ENCODE measurements at regions not wholly inside any gene's neighbourhood (a gene's known extent, or its start where the extent isn't known, plus 50 kb on each side); places are given as distances from the start of the nearest gene placed in this dataset.
"Not testable (repeated sequence)": the region's sequence is repeated elsewhere in the genome, so short reads cannot be mapped to it uniquely, and the experiment has no call there.

GRCh38 chr12:86484473-86484872, 228.3 kb upstream of the MGAT4C start:
- Mint-ChIP-seq H3K9me3 (peaks cover 7% of the 10 kb centered on the region), H3K4me3 (no peak overlapping the region), H3K27me3 (no peaks in the 10 kb centered on the region), H3K4me1 (no peaks in the 10 kb centered on the region), H3K27ac (no peak overlapping the region), H3K36me3 (no peaks in the 10 kb centered on the region)
- ATAC-seq (ENCODE audit: low read depth) (no peak), DNase-seq (ENCODE audit: low spot score in 2 of 2) (no peak)

GRCh38 chr12:86473231-86473630, 217.0 kb upstream of the MGAT4C start:
- no peaks in the 10 kb centered on the region for H3K36me3 Mint-ChIP-seq
- no peak overlapping the region for H3K4me3 Mint-ChIP-seq
- no peak overlapping the region for H3K27ac Mint-ChIP-seq
- H3K9me3 Mint-ChIP-seq = peaks cover 5% of the 10 kb centered on the region
- no peaks in the 10 kb centered on the region for H3K4me1 Mint-ChIP-seq
- ATAC-seq (ENCODE audit: low read depth) = no peak
- no peak for DNase-seq (ENCODE audit: low spot score in 2 of 2)
- no peaks in the 10 kb centered on the region for H3K27me3 Mint-ChIP-seq

- no peak overlapping the region for H3K4me3 Mint-ChIP-seq
- DNase-seq (ENCODE audit: low spot score in 2 of 2) (no peak), ATAC-seq (ENCODE audit: low read depth) (no peak)
- H3K36me3 Mint-ChIP-seq = no peaks in the 10 kb centered on the region
- no peaks in the 10 kb centered on the region for H3K27me3 Mint-ChIP-seq
- H3K27ac Mint-ChIP-seq = no peak overlapping the region
- no peaks in the 10 kb centered on the region for H3K9me3 Mint-ChIP-seq
- no peaks in the 10 kb centered on the region for H3K4me1 Mint-ChIP-seq
Measured at GRCh38 chr12:86456776-86457175, 200.6 kb upstream of the MGAT4C start.

GRCh38 chr12:86456241-86456640, 200.1 kb upstream of the MGAT4C start:
- Mint-ChIP-seq H3K27me3 (no peaks in the 10 kb centered on the region), H3K9me3 (no peaks in the 10 kb centered on the region), H3K4me3 (no peak overlapping the region), H3K27ac (no peak overlapping the region), H3K4me1 (no peaks in the 10 kb centered on the region), H3K36me3 (no peaks in the 10 kb centered on the region)
- no peak for DNase-seq (ENCODE audit: low spot score in 2 of 2)
- no peak for ATAC-seq (ENCODE audit: low read depth)

GRCh38 chr12:86445356-86445755, 189.2 kb upstream of the MGAT4C start:
- DNase-seq (ENCODE audit: low spot score in 2 of 2) (no peak), ATAC-seq (ENCODE audit: low read depth) (no peak)
- no peak overlapping the region for H3K4me3 Mint-ChIP-seq
- no peaks in the 10 kb centered on the region for H3K4me1 Mint-ChIP-seq
- H3K9me3 Mint-ChIP-seq = peaks cover 2% of the 10 kb centered on the region
- H3K36me3 Mint-ChIP-seq = no peaks in the 10 kb centered on the region
- no peak overlapping the region for H3K27ac Mint-ChIP-seq
- H3K27me3 Mint-ChIP-seq = no peaks in the 10 kb centered on the region

- H3K27me3 Mint-ChIP-seq = no peaks in the 10 kb centered on the region
Measured at GRCh38 chr12:86435053-86435452, 178.9 kb upstream of the MGAT4C start.

GRCh38 chr12:86429824-86430223, 173.6 kb upstream of the MGAT4C start:
- no peaks in the 10 kb centered on the region for H3K27me3 Mint-ChIP-seq
- no peaks in the 10 kb centered on the region for H3K4me1 Mint-ChIP-seq
- no peak overlapping the region for H3K27ac Mint-ChIP-seq
- H3K4me3 Mint-ChIP-seq = no peak overlapping the region
- H3K36me3 Mint-ChIP-seq = peaks cover 1% of the 10 kb centered on the region
- H3K9me3 Mint-ChIP-seq = peaks cover 15% of the 10 kb centered on the region
- no peak for ATAC-seq (ENCODE audit: low read depth)
- DNase-seq (ENCODE audit: low spot score in 2 of 2) = no peak

More at GRCh38 chr12:86435053-86435452, 178.9 kb upstream of the MGAT4C start:
- H3K9me3 Mint-ChIP-seq = peaks cover 10% of the 10 kb centered on the region
- ATAC-seq (ENCODE audit: low read depth) = no peak
- H3K4me3 Mint-ChIP-seq = no peak overlapping the region
- no peaks in the 10 kb centered on the region for H3K4me1 Mint-ChIP-seq
- H3K27ac Mint-ChIP-seq = no peak overlapping the region
- peaks cover 1% of the 10 kb centered on the region for H3K36me3 Mint-ChIP-seq
- DNase-seq (ENCODE audit: low spot score in 2 of 2) = no peak

- Mint-ChIP-seq H3K27ac (no peak overlapping the region), H3K36me3 (no peaks in the 10 kb centered on the region), H3K4me1 (no peaks in the 10 kb centered on the region), H3K27me3 (no peaks in the 10 kb centered on the region), H3K4me3 (no peak overlapping the region), H3K9me3 (peaks cover 4% of the 10 kb centered on the region)
- no peak for ATAC-seq (ENCODE audit: low read depth)
- no peak for DNase-seq (ENCODE audit: low spot score in 2 of 2)
Measured at GRCh38 chr12:86421333-86421732, 165.1 kb upstream of the MGAT4C start.

GRCh38 chr12:86414201-86414600, 158.0 kb upstream of the MGAT4C start:
- ATAC-seq (ENCODE audit: low read depth) = no peak
- Mint-ChIP-seq H3K9me3 (peaks cover 8% of the 10 kb centered on the region), H3K4me1 (no peaks in the 10 kb centered on the region), H3K27me3 (no peaks in the 10 kb centered on the region), H3K27ac (no peak overlapping the region), H3K4me3 (no peak overlapping the region), H3K36me3 (no peaks in the 10 kb centered on the region)
- no peak for DNase-seq (ENCODE audit: low spot score in 2 of 2)

- no peak overlapping the region for H3K27ac Mint-ChIP-seq
- DNase-seq (ENCODE audit: low spot score in 2 of 2) = no peak
- no peaks in the 10 kb centered on the region for H3K36me3 Mint-ChIP-seq
- no peaks in the 10 kb centered on the region for H3K27me3 Mint-ChIP-seq
- no peak for ATAC-seq (ENCODE audit: low read depth)
- H3K4me1 Mint-ChIP-seq = no peaks in the 10 kb centered on the region
- H3K4me3 Mint-ChIP-seq = no peak overlapping the region
- peaks cover 8% of the 10 kb centered on the region for H3K9me3 Mint-ChIP-seq
Measured at GRCh38 chr12:86411710-86412109, 155.5 kb upstream of the MGAT4C start.

DNA sequence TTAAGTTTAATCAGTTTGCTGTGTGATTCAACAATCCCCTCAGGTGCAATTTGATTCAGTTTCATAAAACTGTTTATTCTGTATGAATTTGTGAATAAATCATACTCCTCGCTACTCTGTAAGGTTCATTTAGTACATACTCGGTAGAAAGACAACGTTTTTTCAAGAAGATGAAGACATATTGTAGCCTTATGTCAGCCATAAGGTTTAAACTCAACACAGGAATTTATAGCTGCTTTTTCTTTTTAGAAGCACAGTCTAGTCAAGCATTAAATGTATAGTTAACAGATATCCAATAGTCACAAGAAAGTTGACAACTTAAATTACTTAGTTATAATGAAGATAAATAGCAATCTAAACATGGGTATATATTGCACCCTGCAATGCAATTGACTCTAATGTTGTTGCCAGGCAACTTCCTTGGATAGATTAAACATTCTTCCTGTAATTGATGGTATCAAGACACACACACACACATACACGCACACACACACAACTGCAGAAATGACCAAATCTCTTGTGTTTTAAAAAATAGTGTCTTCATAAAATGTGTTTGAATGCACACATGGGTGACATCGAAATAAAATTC, 151.5 kb upstream of the MGAT4C start:
- Mint-ChIP-seq H3K27me3 (no peaks in the 10 kb centered on the region), H3K27ac (no peak overlapping the region), H3K4me3 (no peak overlapping the region), H3K36me3 (no peaks in the 10 kb centered on the region), H3K9me3 (peaks cover 6% of the 10 kb centered on the region), H3K4me1 (no peaks in the 10 kb centered on the region)
- no peak for DNase-seq (ENCODE audit: low spot score in 2 of 2)
- no peak for ATAC-seq (ENCODE audit: low read depth)

GRCh38 chr12:86389949-86390348, 133.8 kb upstream of the MGAT4C start:
- no peaks in the 10 kb centered on the region for H3K9me3 Mint-ChIP-seq
- DNase-seq (ENCODE audit: low spot score in 2 of 2) = no peak
- H3K27ac Mint-ChIP-seq = no peak overlapping the region
- no peaks in the 10 kb centered on the region for H3K36me3 Mint-ChIP-seq
- no peak for ATAC-seq (ENCODE audit: low read depth)
- H3K4me3 Mint-ChIP-seq = no peak overlapping the region
- no peaks in the 10 kb centered on the region for H3K4me1 Mint-ChIP-seq
- no peaks in the 10 kb centered on the region for H3K27me3 Mint-ChIP-seq

DNA sequence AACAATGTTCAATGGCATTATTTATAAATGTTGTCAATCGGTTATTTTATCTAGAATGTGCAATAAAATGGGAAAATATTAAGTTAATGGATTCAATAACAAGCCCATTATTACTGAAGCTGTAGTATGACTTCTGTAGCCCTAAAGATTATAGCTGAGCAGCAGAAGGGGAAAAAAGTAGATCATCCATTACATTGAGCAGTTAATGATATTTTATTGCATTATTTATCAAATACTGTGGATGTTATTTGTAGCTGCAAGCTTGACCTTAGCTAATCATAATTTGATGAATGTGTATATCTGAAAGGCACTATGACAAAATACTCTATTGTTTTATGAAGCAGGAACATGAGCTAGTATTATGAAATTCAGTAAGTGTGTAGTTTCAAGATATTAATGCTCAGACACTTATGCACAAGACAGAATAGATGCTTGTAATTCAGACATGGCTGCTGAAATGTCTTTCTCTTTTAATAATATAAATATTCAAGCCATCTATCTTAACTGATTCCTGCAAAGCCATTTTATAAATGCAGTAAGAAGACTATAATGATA, 131.5 kb upstream of the MGAT4C start:
- ATAC-seq (ENCODE audit: low read depth) = no peak
- H3K4me3 Mint-ChIP-seq = no peak overlapping the region
- no peaks in the 10 kb centered on the region for H3K4me1 Mint-ChIP-seq

DNA sequence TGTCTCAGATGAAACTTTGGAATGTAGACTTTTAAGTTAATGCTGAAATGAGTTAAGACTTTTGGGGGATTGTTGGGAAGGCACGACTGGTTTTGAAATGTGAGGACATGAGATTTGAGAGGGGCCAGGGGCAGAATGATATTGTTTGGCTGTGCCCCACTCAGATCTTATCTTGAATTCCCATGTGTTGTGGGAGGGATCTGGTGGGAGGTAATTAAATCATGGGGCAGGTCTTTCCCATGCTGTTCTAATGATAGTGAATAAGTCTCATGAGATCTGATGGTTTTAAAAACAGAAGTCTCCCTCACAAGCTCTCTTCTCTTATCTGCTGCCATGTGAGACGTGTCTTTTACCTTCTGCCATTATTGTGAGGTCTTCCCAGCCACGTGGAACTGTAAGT, 127.6 kb upstream of the MGAT4C start:
- not testable (repeated sequence) for ATAC-seq (ENCODE audit: low read depth); H3K27me3 Mint-ChIP-seq; H3K4me3 Mint-ChIP-seq; H3K36me3 Mint-ChIP-seq; H3K4me1 Mint-ChIP-seq; DNase-seq (ENCODE audit: low spot score in 2 of 2); H3K9me3 Mint-ChIP-seq; H3K27ac Mint-ChIP-seq

More for the DNA sequence above, 131.5 kb upstream of the MGAT4C start:
- no peak overlapping the region for H3K27ac Mint-ChIP-seq
- no peak for DNase-seq (ENCODE audit: low spot score in 2 of 2)
- H3K27me3 Mint-ChIP-seq = no peaks in the 10 kb centered on the region
- no peaks in the 10 kb centered on the region for H3K36me3 Mint-ChIP-seq
- peaks cover 2% of the 10 kb centered on the region for H3K9me3 Mint-ChIP-seq

DNA sequence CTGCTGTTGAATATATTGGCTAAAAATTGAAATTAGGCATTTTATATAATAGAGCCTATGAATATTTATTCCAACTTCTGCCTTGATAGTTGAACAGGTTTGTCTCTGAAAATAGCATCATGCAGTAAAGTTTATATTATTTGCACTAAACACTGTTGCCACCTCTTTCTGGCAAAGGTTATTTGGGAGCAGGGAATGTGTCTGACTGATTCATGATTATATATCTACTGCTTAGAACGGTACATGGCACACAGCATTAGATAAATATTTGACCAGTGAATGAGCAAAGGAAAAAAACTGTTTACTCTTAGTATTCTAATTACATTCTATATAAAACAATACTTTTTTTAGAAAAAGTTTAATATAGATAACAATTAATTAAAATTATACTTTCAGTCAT, 123.1 kb upstream of the MGAT4C start:
- ATAC-seq (ENCODE audit: low read depth) = no peak
- no peak for DNase-seq (ENCODE audit: low spot score in 2 of 2)
- Mint-ChIP-seq H3K36me3 (no peaks in the 10 kb centered on the region), H3K27ac (no peak overlapping the region), H3K27me3 (no peaks in the 10 kb centered on the region), H3K4me3 (no peak overlapping the region), H3K4me1 (no peaks in the 10 kb centered on the region), H3K9me3 (peaks cover 4% of the 10 kb centered on the region)

Data from memory B cell (primary cell).